Brain microvascular endothelial cell (primary cell): ENCODE measurements at regions not wholly inside any gene's neighbourhood (a gene's known extent, or its start where the extent isn't known, plus 50 kb on each side); places are given as distances from the start of the nearest gene placed in this dataset.
"Not testable (repeated sequence)": the region's sequence is repeated elsewhere in the genome, so short reads cannot be mapped to it uniquely, and the experiment has no call there.

Experiments used
- DNase-seq: peaks from one replicate; pipeline ENCODE4 v3.0.0-alpha.2; 2020
- H3K27ac ChIP-seq: fragments of 250-450 bp; sonication (Bioruptor Pico); 2 replicates; pipeline ENCODE4 v1.5.1; 2020; ENCODE audit warnings: mild to moderate bottlenecking, moderate library complexity
- H3K27me3 ChIP-seq: fragments of 250-450 bp; sonication (Bioruptor Pico); replicated peaks from 2 replicates; pipeline ENCODE4 v1.5.1; 2020; ENCODE audit warnings: mild to moderate bottlenecking
- H3K36me3 ChIP-seq: fragments of 250-450 bp; sonication (Bioruptor Pico); replicated peaks from 2 replicates; pipeline ENCODE4 v1.5.1; 2020; ENCODE audit warnings: mild to moderate bottlenecking
- H3K4me3 ChIP-seq: 2 replicates; pipeline ENCODE4 v1.5.1; 2011; ENCODE audit warnings: low read depth, mild to moderate bottlenecking, control low read depth, low read length, moderate library complexity
- in situ Hi-C: cut with HindIII; loops from 2 replicates; pipeline ENCODE4 v1.10.0; 2017; ENCODE audit warnings: low sequenced_read_pairs, low pct_ligation_motif_present
- TF ChIP-seq, protein P1 (sequence below): IDR thresholded peaks from 2 replicates; pipeline ENCODE4 v1.5.1; 2011; ENCODE audit warnings: low read depth, mild to moderate bottlenecking, moderate library complexity, low read length, control low read depth, inconsistent platforms; ENCODE audit errors: missing control alignments

DNA sequence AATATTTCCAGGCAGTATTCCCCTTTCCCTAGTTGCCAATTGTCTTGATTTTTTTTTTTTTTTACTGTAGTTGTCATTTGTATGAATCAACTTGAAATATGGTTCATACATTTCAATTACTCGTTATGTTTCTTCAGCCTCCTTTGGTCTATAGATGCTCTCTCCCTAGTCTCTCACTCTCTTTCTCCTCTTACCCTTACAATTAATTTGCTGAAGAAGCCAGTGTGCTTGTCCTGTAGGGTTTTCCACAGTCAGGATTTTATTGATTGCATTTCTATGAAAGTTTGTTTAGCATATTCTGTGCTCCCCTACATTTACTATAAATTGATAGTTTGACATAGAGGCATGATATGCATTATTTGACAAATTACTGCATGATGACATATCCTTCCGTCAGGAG lies 112.0 kb upstream of the PRKCQ start:
- Histone ChIP-seq H3K36me3 (no peaks in the 10 kb centered on the region), H3K27ac (no peak overlapping the region), H3K27me3 (no peaks in the 10 kb centered on the region), H3K4me3 (no peak overlapping the region)
- no peak for DNase-seq
- TF ChIP-seq, protein P1, sequence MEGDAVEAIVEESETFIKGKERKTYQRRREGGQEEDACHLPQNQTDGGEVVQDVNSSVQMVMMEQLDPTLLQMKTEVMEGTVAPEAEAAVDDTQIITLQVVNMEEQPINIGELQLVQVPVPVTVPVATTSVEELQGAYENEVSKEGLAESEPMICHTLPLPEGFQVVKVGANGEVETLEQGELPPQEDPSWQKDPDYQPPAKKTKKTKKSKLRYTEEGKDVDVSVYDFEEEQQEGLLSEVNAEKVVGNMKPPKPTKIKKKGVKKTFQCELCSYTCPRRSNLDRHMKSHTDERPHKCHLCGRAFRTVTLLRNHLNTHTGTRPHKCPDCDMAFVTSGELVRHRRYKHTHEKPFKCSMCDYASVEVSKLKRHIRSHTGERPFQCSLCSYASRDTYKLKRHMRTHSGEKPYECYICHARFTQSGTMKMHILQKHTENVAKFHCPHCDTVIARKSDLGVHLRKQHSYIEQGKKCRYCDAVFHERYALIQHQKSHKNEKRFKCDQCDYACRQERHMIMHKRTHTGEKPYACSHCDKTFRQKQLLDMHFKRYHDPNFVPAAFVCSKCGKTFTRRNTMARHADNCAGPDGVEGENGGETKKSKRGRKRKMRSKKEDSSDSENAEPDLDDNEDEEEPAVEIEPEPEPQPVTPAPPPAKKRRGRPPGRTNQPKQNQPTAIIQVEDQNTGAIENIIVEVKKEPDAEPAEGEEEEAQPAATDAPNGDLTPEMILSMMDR = no peak
- in situ Hi-C loops = no loop called here

- Histone ChIP-seq H3K36me3 (no peaks in the 10 kb centered on the region), H3K27me3 (no peaks in the 10 kb centered on the region), H3K27ac (no peak overlapping the region), H3K4me3 (no peak overlapping the region)
- in situ Hi-C loops = no loop called here
- TF ChIP-seq, protein P1 = no peak
- no peak for DNase-seq
These were observed 109.0 kb upstream of the PRKCQ start for GRCh38 chr10:6689036-6689435.

GRCh38 chr10:6680735-6681134 lies 100.7 kb upstream of the PRKCQ start:
- in situ Hi-C loops = no loop called here
- DNase-seq = no peak
- no peaks in the 10 kb centered on the region for H3K27me3 ChIP-seq
- TF ChIP-seq, protein P1 = no peak
- H3K4me3 ChIP-seq = no peak overlapping the region
- H3K36me3 ChIP-seq = no peaks in the 10 kb centered on the region
- no peak overlapping the region for H3K27ac ChIP-seq

- no peaks in the 10 kb centered on the region for H3K27me3 ChIP-seq
- no peak for DNase-seq
- H3K4me3 ChIP-seq = no peak overlapping the region
- TF ChIP-seq, protein P1 = no peak
- no peak overlapping the region for H3K27ac ChIP-seq
- H3K36me3 ChIP-seq = no peaks in the 10 kb centered on the region
- in situ Hi-C loops = no loop called here
These were observed 98.9 kb upstream of the PRKCQ start for GRCh38 chr10:6678956-6679355.

GRCh38 chr10:6678211-6678803 lies 98.2 kb upstream of the PRKCQ start:
- Histone ChIP-seq H3K4me3 (no peak overlapping the region), H3K27me3 (no peaks in the 10 kb centered on the region), H3K27ac (no peak overlapping the region), H3K36me3 (no peaks in the 10 kb centered on the region)
- TF ChIP-seq, protein P1 = peak; percentile 89
- in situ Hi-C loops = no loop called here
- peak; percentile 28 for DNase-seq

GRCh38 chr10:6677129-6677528 lies 97.1 kb upstream of the PRKCQ start:
- H3K27me3 ChIP-seq, H3K27ac ChIP-seq, in situ Hi-C loops, DNase-seq, H3K4me3 ChIP-seq, H3K36me3 ChIP-seq: not testable (repeated sequence)
